H1 (cell line): ENCODE measurements at regions not wholly inside any gene's neighbourhood (a gene's known extent, or its start where the extent isn't known, plus 50 kb on each side); places are given as distances from the start of the nearest gene placed in this dataset.

Source experiments
- CTCF ChIA-PET: fragments of 300-600 bp; sonication (Branson Sonifier 250); formaldehyde crosslinking; loops from one replicate; lab custom pipeline; 2021; ENCODE audit not compliant: partially characterized antibody; lab: Charles Lee
- POLR2A ChIA-PET: fragments of 300-600 bp; sonication (Branson Sonifier 250); formaldehyde crosslinking; loops from one replicate; lab custom pipeline; 2021; ENCODE audit warnings: inconsistent platforms; ENCODE audit not compliant: partially characterized antibody; lab: Charles Lee
- DNase-seq, 2 experiments: peaks; one replicate each; pipeline versions ENCODE4 v3.0.0 to v3.0.0-alpha.2; 2010 to 2022; ENCODE audit warnings: low spot score in 2 of 2, low read depth in 1 of 2, mixed read lengths in 1 of 2
- FAIRE-seq: peaks from 2 replicates; lab custom pipeline; 2011; peaks lifted over from hg19 to GRCh38; lab: Jason Lieb, UNC
- H2AFZ ChIP-seq: 2 replicates; pipeline ENCODE4 v1.8.1; 2012; ENCODE audit warnings: low read length, inconsistent platforms
- H2AK5ac ChIP-seq: 2 replicates; pipeline ENCODE4 v1.6.1; 2013; ENCODE audit warnings: low read depth, low read length
- H2BK120ac ChIP-seq: replicated peaks from 2 replicates; pipeline ENCODE3; 2013; ENCODE audit warnings: low read depth, low read length, inconsistent platforms
- H2BK12ac ChIP-seq: 2 replicates; pipeline ENCODE4 v1.6.1; 2013; ENCODE audit warnings: low read depth, low read length
- H2BK15ac ChIP-seq: 2 replicates; pipeline ENCODE4 v1.6.1; 2013; ENCODE audit warnings: low read length
- H2BK20ac ChIP-seq: 2 replicates; pipeline ENCODE4 v1.6.1; 2013; ENCODE audit warnings: low read length
- H2BK5ac ChIP-seq: 2 replicates; pipeline ENCODE4 v1.6.1; 2013; ENCODE audit warnings: low read depth, low read length
- H3K14ac ChIP-seq: 2 replicates; pipeline ENCODE4 v1.6.1; 2013; ENCODE audit warnings: inconsistent platforms; ENCODE audit not compliant: insufficient read length
- H3K18ac ChIP-seq: 2 replicates; pipeline ENCODE4 v1.6.1; 2013; ENCODE audit warnings: low read length; ENCODE audit errors: extremely low read depth
- H3K23ac ChIP-seq: 2 replicates; pipeline ENCODE4 v1.6.1; 2013; ENCODE audit warnings: inconsistent platforms; ENCODE audit not compliant: insufficient read length
- H3K23me2 ChIP-seq: 2 replicates; pipeline ENCODE4 v1.6.1; 2013; ENCODE audit warnings: low read depth, low read length
- H3K27ac ChIP-seq: 2 replicates; pipeline ENCODE4 v1.6.1; 2011; ENCODE audit warnings: low read depth, low read length, inconsistent platforms
- H3K27me3 ChIP-seq, 4 experiments: replicated peaks in 1 of 4; 1 replicate in 1 of 4; 2 replicates in 3 of 4; pipeline versions ENCODE4 v1.6.1 to v1.8.1; 2011 to 2013; ENCODE audit warnings: low read length in 3 of 4, mild to moderate bottlenecking in 3 of 4, inconsistent platforms in 2 of 4, mixed read lengths in 2 of 4, moderate library complexity in 1 of 4; ENCODE audit not compliant: control insufficient read depth in 3 of 4, insufficient read depth in 3 of 4; ENCODE audit errors: extremely low read depth in 1 of 4
- H3K36me3 ChIP-seq, 4 experiments: 2 replicates each; pipeline versions ENCODE4 v1.6.1 to v1.8.1; 2011 to 2013; ENCODE audit warnings: mild to moderate bottlenecking in 4 of 4, low read length in 3 of 4, moderate library complexity in 2 of 4, control low read depth in 1 of 4, inconsistent platforms in 1 of 4; ENCODE audit not compliant: insufficient read depth in 4 of 4, control insufficient read depth in 2 of 4
- H3K4ac ChIP-seq: replicated peaks from 2 replicates; pipeline ENCODE3; 2013; ENCODE audit warnings: low read length, low read depth, mixed read lengths, inconsistent platforms; ENCODE audit not compliant: insufficient read length
- H3K4me1 ChIP-seq, 4 experiments: replicated peaks in 1 of 4; 1 replicate in 1 of 4; 2 replicates in 3 of 4; pipeline versions ENCODE4 v1.6.1 to v1.8.1; 2011 to 2013; ENCODE audit warnings: low read length in 3 of 4, inconsistent platforms in 2 of 4, mixed read lengths in 1 of 4; ENCODE audit not compliant: insufficient read depth in 4 of 4, control insufficient read depth in 3 of 4
- H3K4me2 ChIP-seq, 2 experiments: 2 replicates each; pipeline versions ENCODE4 v1.6.1 to v1.8.1; 2011 to 2013; ENCODE audit warnings: low read depth in 2 of 2, low read length in 2 of 2, control low read depth in 1 of 2, inconsistent platforms in 1 of 2, mild to moderate bottlenecking in 1 of 2; ENCODE audit not compliant: insufficient read depth in 1 of 2
- H3K4me3 ChIP-seq, 4 experiments: fragments of 200-600, 300-600 bp in 1 of 4; sonication (generic), shearing (Covaris generic), sonication (Bioruptor Twin) in 1 of 4; 2 replicates each; pipeline versions ENCODE4 v1.5.1 to v1.8.1; 2011 to 2016; ENCODE audit warnings: low read length in 4 of 4, low read depth in 3 of 4, control low read depth in 2 of 4, inconsistent platforms in 2 of 4, mild to moderate bottlenecking in 2 of 4, mixed read lengths in 1 of 4, moderate library complexity in 1 of 4; ENCODE audit not compliant: insufficient read depth in 2 of 4; ENCODE audit errors: extremely low read depth in 1 of 4
- H3K56ac ChIP-seq: replicated peaks from 2 replicates; pipeline ENCODE3; 2013; ENCODE audit warnings: low read depth, mild to moderate bottlenecking, mixed read lengths, low read length, inconsistent platforms; ENCODE audit not compliant: insufficient read length
- H3K79me1 ChIP-seq: 2 replicates; pipeline ENCODE4 v1.6.1; 2013; ENCODE audit warnings: low read depth, low read length, control low read depth
- H3K79me2 ChIP-seq, 2 experiments: 2 replicates each; pipeline versions ENCODE4 v1.6.1 to v1.8.1; 2012 to 2013; ENCODE audit warnings: low read length in 2 of 2, mild to moderate bottlenecking in 2 of 2, inconsistent platforms in 1 of 2; ENCODE audit not compliant: insufficient read depth in 2 of 2, control insufficient read depth in 1 of 2
- H3K9ac ChIP-seq, 4 experiments: replicated peaks in 1 of 4; 1 replicate in 1 of 4; 2 replicates in 3 of 4; pipeline versions ENCODE4 v1.6.1 to v1.8.1; 2011 to 2013; ENCODE audit warnings: low read depth in 3 of 4, low read length in 3 of 4, control low read depth in 2 of 4, mild to moderate bottlenecking in 2 of 4, moderate library complexity in 2 of 4, inconsistent platforms in 1 of 4; ENCODE audit errors: extremely low read depth in 1 of 4
- H3K9me3 ChIP-seq, 2 experiments: 2 replicates each; pipeline versions ENCODE4 v1.6.1 to v1.8.1; 2012 to 2013; ENCODE audit warnings: mild to moderate bottlenecking in 2 of 2, moderate library complexity in 2 of 2, control low read depth in 1 of 2, inconsistent platforms in 1 of 2, low read depth in 1 of 2, low read length in 1 of 2, mixed read lengths in 1 of 2; ENCODE audit not compliant: insufficient read depth in 2 of 2
- H4K20me1 ChIP-seq, 2 experiments: replicated peaks in 1 of 2; 2 replicates each; pipeline versions ENCODE3 to v1.8.1; 2011 to 2013; ENCODE audit warnings: inconsistent platforms in 2 of 2, low read length in 2 of 2, mild to moderate bottlenecking in 1 of 2; ENCODE audit not compliant: insufficient read depth in 2 of 2, control insufficient read depth in 1 of 2
- H4K5ac ChIP-seq: 2 replicates; pipeline ENCODE4 v1.6.1; 2013; ENCODE audit warnings: low read length, low read depth, mixed read lengths, inconsistent platforms; ENCODE audit not compliant: insufficient read length
- H4K8ac ChIP-seq: 2 replicates; pipeline ENCODE4 v1.8.0; 2013; ENCODE audit warnings: mild to moderate bottlenecking, moderate library complexity, low read length, inconsistent platforms; ENCODE audit not compliant: insufficient read depth; ENCODE audit errors: extremely low read depth
- H4K91ac ChIP-seq: replicated peaks from 2 replicates; pipeline ENCODE3; 2013; ENCODE audit warnings: low read length, mixed read lengths, inconsistent platforms; ENCODE audit not compliant: insufficient read length
- ATF3 ChIP-seq: IDR thresholded peaks from 2 replicates; pipeline ENCODE4 v1.6.1; 2011; ENCODE audit warnings: low read depth, mild to moderate bottlenecking, low read length; ENCODE audit not compliant: insufficient read depth
- BRCA1 ChIP-seq: IDR thresholded peaks from 2 replicates; pipeline ENCODE4 v1.6.1; 2012; ENCODE audit warnings: low read depth, low read length, improper control_type of control experiment
- CREB1 ChIP-seq: IDR thresholded peaks from 2 replicates; pipeline ENCODE4 v1.6.1; 2012; ENCODE audit warnings: inconsistent platforms
- CTBP2 ChIP-seq: IDR thresholded peaks from 2 replicates; pipeline ENCODE4 v1.7.0; 2011; ENCODE audit warnings: borderline replicate concordance, mild to moderate bottlenecking, moderate library complexity, mixed read lengths, low read length; ENCODE audit not compliant: insufficient read depth, insufficient read length
- GTF2F1 ChIP-seq: IDR thresholded peaks from 2 replicates; pipeline ENCODE4 v1.6.1; 2012; ENCODE audit warnings: low read depth, low read length, improper control_type of control experiment, borderline replicate concordance
- NANOG ChIP-seq: IDR thresholded peaks from 2 replicates; pipeline ENCODE4 v1.6.1; 2011; ENCODE audit warnings: low read length, low read depth, mild to moderate bottlenecking, inconsistent platforms; ENCODE audit not compliant: insufficient read depth, poor library complexity, severe bottlenecking
- POLR2AphosphoS5 ChIP-seq: IDR thresholded peaks from 2 replicates; pipeline ENCODE4 v1.6.1; 2011; ENCODE audit warnings: low read depth, low read length
- RAD21 ChIP-seq, 2 experiments: IDR thresholded peaks in 1 of 2; conservative IDR thresholded peaks in 1 of 2; 2 replicates each; pipeline ENCODE4 v1.6.1; 2011; ENCODE audit warnings: low read depth in 2 of 2, low read length in 2 of 2, improper control_type of control experiment in 1 of 2, inconsistent platforms in 1 of 2, mild to moderate bottlenecking in 1 of 2, moderate library complexity in 1 of 2
- TAF1 ChIP-seq: IDR thresholded peaks from 2 replicates; pipeline ENCODE4 v1.6.1; 2011; ENCODE audit warnings: mild to moderate bottlenecking, low read depth, low read length
- TAF7 ChIP-seq: optimal IDR thresholded peaks from 2 replicates; pipeline ENCODE3; 2011; ENCODE audit warnings: low read depth, mild to moderate bottlenecking, inconsistent platforms, low read length, moderate library complexity, borderline replicate concordance
- WGBS, 2 experiments: shearing (Covaris generic) in 1 of 2; methylation state at CpG; one replicate each; pipeline versions ENCODE4 v1.1.6 to v1.1.7; 2013 to 2015; ENCODE audit warnings: low lambda C conversion rate in 2 of 2, mixed read lengths in 2 of 2, inconsistent platforms in 1 of 2, low coverage in 1 of 2, missing lambda C conversion rate in 1 of 2; ENCODE audit not compliant: insufficient replicate concordance in 2 of 2, insufficient coverage in 1 of 2, insufficient read length in 1 of 2; ENCODE audit errors: extremely low coverage in 1 of 2, missing lambda C conversion rate in 1 of 2; 5-methylcytosine and 5-hydroxymethylcytosine counted together
- TF ChIP-seq, protein P1 (sequence below), 3 experiments: IDR thresholded peaks; 1 replicate in 2 of 3; 2 replicates in 1 of 3; pipeline versions ENCODE4 v1.5.1 to v1.6.1; 2011; ENCODE audit warnings: low read length in 3 of 3, mild to moderate bottlenecking in 3 of 3, inconsistent platforms in 2 of 3, low read depth in 1 of 3, moderate library complexity in 1 of 3; ENCODE audit not compliant: insufficient read depth in 1 of 3; ENCODE audit errors: control extremely low read depth in 1 of 3

DNA sequence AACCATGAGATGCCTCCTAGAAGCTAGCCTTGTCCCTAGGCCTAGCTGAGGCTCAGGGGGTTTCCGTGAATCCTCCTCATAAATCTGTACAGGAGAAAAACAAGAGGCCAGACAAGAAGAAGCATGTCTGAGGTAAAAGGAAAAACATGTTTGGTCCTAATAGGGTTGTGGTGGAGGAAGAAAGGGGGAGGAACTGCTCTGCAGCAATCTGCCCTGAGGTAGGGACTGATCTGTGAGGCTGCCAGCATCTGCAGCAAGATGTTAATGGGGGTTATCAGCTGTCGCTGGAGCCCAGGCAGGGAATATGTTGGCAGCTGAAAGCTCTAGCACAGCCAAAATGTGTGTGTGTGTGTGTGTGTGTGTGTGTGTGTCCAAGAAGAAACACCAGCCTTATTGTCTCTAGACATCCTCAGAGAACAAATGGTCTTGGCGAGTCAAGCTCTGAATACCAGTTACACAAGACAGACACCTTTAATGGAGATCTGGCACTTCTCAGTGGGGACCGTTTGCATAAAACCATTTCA, 218.5 kb downstream of the NUAK1 start:
- Histone ChIP-seq H2BK20ac (no peak overlapping the region), H2BK120ac (no peak overlapping the region), H3K23me2 (no peaks in the 10 kb centered on the region), H3K27ac (no peak overlapping the region), H2BK15ac (no peak overlapping the region), H2AK5ac (no peak overlapping the region), H3K23ac (no peak overlapping the region), H3K4me3 (no peak overlapping the region), H3K4me2 (no peak overlapping the region), H3K18ac (no peak overlapping the region), H3K9me3 (no peaks in the 10 kb centered on the region), H3K79me2 (no peaks in the 10 kb centered on the region), H2BK12ac (no peak overlapping the region), H4K5ac (no peak overlapping the region), H3K4ac (no peak overlapping the region), H3K14ac (no peak overlapping the region), H3K9ac (no peak overlapping the region), H4K20me1 (no peaks in the 10 kb centered on the region), H2AFZ (no peak overlapping the region), H3K36me3 (no peaks in the 10 kb centered on the region), H3K4me1 (no peaks in the 10 kb centered on the region), H4K8ac (no peak overlapping the region), H4K91ac (no peak overlapping the region), H2BK5ac (no peak overlapping the region), H3K27me3 (no peaks in the 10 kb centered on the region), H3K56ac (no peak overlapping the region), H3K79me1 (no peaks in the 10 kb centered on the region)
- CTCF ChIA-PET: interaction anchor here (1.8 kb wide), 1 partner anchor 11 kb away, joined by 6 read pairs; no protein-coding TSS in a partner anchor
- FAIRE-seq (no peak), DNase-seq (no peak)
- POLR2A ChIA-PET: no interaction called here
- 91% methylated on average over 4 of the region's 4 CpGs; no CpG with 5 or more reads in 1 of the 2 experiments for WGBS, 2 experiments
- no peak for TF ChIP-seq CTBP2
- no peak for TF ChIP-seq RAD21 (IDR thresholded peaks at IDR 0.05 in 1 of 2, conservative IDR thresholded peaks at IDR 0.05 in 1 of 2; ENCODE audit: low read depth in 2 of 2, low read length in 2 of 2)
- TF ChIP-seq TAF1: no peak
- TF ChIP-seq, protein P1, sequence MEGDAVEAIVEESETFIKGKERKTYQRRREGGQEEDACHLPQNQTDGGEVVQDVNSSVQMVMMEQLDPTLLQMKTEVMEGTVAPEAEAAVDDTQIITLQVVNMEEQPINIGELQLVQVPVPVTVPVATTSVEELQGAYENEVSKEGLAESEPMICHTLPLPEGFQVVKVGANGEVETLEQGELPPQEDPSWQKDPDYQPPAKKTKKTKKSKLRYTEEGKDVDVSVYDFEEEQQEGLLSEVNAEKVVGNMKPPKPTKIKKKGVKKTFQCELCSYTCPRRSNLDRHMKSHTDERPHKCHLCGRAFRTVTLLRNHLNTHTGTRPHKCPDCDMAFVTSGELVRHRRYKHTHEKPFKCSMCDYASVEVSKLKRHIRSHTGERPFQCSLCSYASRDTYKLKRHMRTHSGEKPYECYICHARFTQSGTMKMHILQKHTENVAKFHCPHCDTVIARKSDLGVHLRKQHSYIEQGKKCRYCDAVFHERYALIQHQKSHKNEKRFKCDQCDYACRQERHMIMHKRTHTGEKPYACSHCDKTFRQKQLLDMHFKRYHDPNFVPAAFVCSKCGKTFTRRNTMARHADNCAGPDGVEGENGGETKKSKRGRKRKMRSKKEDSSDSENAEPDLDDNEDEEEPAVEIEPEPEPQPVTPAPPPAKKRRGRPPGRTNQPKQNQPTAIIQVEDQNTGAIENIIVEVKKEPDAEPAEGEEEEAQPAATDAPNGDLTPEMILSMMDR (IDR thresholded peaks at IDR 0.05; ENCODE audit: control extremely low read depth in 1 of 3, insufficient read depth in 1 of 3, low read depth in 1 of 3, low read length in 3 of 3): no peak
- no peak for TF ChIP-seq TAF7
- TF ChIP-seq CREB1: no peak
- TF ChIP-seq GTF2F1: no peak
- no peak for TF ChIP-seq BRCA1
- TF ChIP-seq POLR2AphosphoS5: no peak
- no peak for TF ChIP-seq NANOG
- TF ChIP-seq ATF3: no peak
